SJSA1 (cell line): ENCODE measurements at regions not wholly inside any gene's neighbourhood (a gene's known extent, or its start where the extent isn't known, plus 50 kb on each side); places are given as distances from the start of the nearest gene placed in this dataset.

Experiments used
- DNase-seq, 2 experiments: peaks; one replicate each; pipeline ENCODE4 v3.0.0-alpha.2; 2015 to 2020; ENCODE audit warnings: low spot score in 2 of 2, low read depth in 1 of 2
- H3K27ac ChIP-seq: fragments of 250-450 bp; sonication (Bioruptor Pico); 2 replicates; pipeline ENCODE4 v1.5.1; 2020; ENCODE audit warnings: mild to moderate bottlenecking, moderate library complexity
- H3K27me3 ChIP-seq: fragments of 250-450 bp; sonication (Bioruptor Pico); replicated peaks from 2 replicates; pipeline ENCODE4 v1.5.1; 2020; ENCODE audit warnings: mild to moderate bottlenecking, moderate library complexity
- H3K36me3 ChIP-seq: fragments of 250-450 bp; sonication (Bioruptor Pico); 2 replicates; pipeline ENCODE4 v1.5.1; 2020; ENCODE audit warnings: mild to moderate bottlenecking
- H3K4me1 ChIP-seq: fragments of 250-450 bp; sonication (Bioruptor Pico); replicated peaks from 2 replicates; pipeline ENCODE4 v1.6.1; 2021; ENCODE audit warnings: mild to moderate bottlenecking
- H3K4me3 ChIP-seq: fragments of 250-450 bp; sonication (Bioruptor Pico); 2 replicates; pipeline ENCODE4 v1.5.1; 2020; ENCODE audit warnings: mild to moderate bottlenecking
- H3K9me3 ChIP-seq: fragments of 250-450 bp; sonication (Bioruptor Pico); replicated peaks from 2 replicates; pipeline ENCODE4 v1.5.1; 2020; ENCODE audit warnings: mild to moderate bottlenecking

DNA sequence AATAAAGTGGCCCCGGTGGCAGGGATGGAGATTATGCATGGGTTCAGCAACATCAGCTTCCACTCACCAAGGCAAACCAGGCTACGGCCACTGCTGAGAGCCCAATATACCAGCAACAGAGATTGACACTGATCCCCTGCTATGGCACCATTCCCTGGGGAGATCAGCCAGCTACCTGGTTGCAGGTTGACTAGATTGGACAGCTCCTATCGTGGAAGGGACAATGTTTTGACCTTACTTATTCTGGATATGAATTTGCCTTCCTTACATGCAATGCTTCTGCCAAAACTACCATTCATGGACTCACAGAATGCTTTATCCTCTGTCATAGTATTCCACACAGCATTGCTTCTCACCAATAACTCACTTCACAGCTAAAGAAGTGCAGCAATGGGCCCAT lies 174.8 kb upstream of the TNFAIP3 start:
- DNase-seq, result no peak
- no peaks in the 10 kb centered on the region for H3K9me3 ChIP-seq
- no peaks in the 10 kb centered on the region for H3K36me3 ChIP-seq
- H3K27me3 ChIP-seq, result no peaks in the 10 kb centered on the region
- no peak overlapping the region for H3K27ac ChIP-seq
- H3K4me3 ChIP-seq, result no peak overlapping the region
- H3K4me1 ChIP-seq, result peaks cover 32% of the 10 kb centered on the region

DNA sequence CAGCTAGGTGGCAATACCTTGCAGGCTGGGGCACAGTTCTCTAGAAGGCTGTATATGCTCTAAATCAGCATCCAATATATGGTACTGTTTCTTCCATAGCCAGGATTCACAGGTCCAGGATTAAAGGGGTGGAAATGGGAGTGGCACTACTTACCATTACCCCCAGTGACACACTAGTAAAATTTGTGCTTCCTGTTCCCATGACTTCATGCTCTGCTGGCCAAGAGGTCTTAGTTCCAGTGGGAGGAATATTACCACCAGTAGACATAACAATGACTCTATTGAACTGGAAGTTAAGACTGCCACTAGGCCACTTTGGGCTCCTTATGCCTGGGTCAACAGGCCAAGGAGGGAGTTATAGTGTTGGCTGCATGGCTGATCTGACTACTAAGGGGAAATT lies 174.3 kb upstream of the TNFAIP3 start:
- H3K9me3 ChIP-seq, result no peaks in the 10 kb centered on the region
- H3K36me3 ChIP-seq, result no peaks in the 10 kb centered on the region
- no peak overlapping the region for H3K4me3 ChIP-seq
- DNase-seq, result no peak
- peaks cover 35% of the 10 kb centered on the region for H3K4me1 ChIP-seq
- no peak overlapping the region for H3K27ac ChIP-seq
- no peaks in the 10 kb centered on the region for H3K27me3 ChIP-seq

DNA sequence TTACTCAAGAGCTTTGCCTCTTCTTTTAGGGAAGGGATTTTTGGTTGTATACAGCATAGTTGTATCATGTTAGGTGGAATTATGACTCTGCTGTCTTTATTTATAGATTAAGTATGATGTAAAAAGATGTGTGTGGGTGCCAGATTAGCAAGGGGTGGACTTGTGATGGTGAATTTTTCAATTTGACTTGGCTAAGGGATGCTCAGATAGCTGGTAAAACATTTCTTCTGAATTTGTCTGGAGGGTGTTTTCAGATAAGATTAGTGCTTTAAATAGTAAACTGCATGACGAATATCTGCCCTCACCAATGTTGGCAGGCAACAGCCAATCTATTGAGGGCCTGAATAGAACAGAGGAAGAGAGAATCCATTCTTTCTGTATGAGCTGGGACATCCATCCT lies 173.3 kb upstream of the TNFAIP3 start:
- no peaks in the 10 kb centered on the region for H3K36me3 ChIP-seq
- DNase-seq, result no peak

DNA sequence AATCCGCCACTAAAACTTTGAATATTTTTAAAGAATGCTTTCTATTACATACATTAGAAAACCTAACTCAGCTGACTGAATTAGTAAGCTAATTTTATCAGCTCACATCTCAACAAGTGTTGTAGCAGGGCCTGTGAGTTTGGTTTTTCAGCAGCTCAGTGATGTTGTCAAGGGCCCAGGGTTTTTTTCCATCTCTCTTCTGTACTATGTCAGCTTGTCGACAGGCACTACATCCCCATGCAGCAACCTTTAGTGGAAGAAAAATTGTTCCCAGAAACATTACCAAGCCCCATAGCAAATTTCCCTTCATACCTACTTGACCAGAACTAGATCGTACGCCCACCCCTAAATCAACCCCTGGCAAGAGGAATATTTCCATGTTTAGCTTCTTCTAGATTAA lies 170.3 kb upstream of the TNFAIP3 start:
- H3K4me3 ChIP-seq, result no peak overlapping the region
- H3K27me3 ChIP-seq, result no peaks in the 10 kb centered on the region
- peak overlapping the region; percentile 87 for H3K27ac ChIP-seq
- no peak for DNase-seq
- no peaks in the 10 kb centered on the region for H3K9me3 ChIP-seq
- no peaks in the 10 kb centered on the region for H3K36me3 ChIP-seq
- H3K4me1 ChIP-seq, result peaks cover 61% of the 10 kb centered on the region

More for the DNA sequence above, 173.3 kb upstream of the TNFAIP3 start:
- no peak overlapping the region for H3K27ac ChIP-seq
- H3K9me3 ChIP-seq, result no peaks in the 10 kb centered on the region
- H3K4me3 ChIP-seq, result no peak overlapping the region
- H3K27me3 ChIP-seq, result no peaks in the 10 kb centered on the region
- H3K4me1 ChIP-seq, result peaks cover 44% of the 10 kb centered on the region

DNA sequence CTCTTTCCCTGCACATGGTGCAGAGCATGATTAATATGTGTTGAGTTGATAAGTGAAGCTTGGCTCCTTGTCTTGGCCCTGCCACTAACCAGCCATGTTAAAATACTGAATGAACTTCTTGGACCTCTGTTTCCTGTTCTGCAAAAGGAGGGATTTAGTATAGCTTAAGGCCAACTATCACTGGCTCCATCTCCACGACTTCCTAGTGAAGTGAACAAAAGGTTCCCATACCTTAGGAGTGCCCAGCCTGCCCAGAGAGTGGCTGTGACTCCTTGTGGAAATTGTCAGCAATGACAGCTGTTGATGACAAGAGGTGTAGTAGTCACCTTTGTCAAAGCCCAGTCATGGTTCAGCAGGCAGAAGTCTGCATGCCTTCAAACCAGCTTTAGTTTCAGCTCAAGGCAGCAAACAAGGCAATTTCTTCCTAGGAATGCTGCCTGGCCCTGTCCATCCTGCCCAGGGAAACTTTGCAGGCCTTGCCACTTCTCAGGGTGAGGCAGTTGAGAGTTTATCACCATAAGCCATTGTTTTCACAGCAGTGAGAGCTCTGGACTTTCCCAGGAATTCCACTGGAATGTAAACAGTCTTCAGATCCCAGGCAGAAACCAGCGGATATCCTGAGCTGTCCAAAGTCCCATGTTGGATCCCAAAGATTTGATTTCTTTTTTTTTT lies 169.7 kb upstream of the TNFAIP3 start:
- no peaks in the 10 kb centered on the region for H3K36me3 ChIP-seq
- no peak overlapping the region for H3K4me3 ChIP-seq
- peak; percentile 88 to 89 for DNase-seq
- H3K9me3 ChIP-seq, result no peaks in the 10 kb centered on the region
- H3K27me3 ChIP-seq, result no peaks in the 10 kb centered on the region
- peaks cover 61% of the 10 kb centered on the region for H3K4me1 ChIP-seq
- peak overlapping the region; percentile 87 for H3K27ac ChIP-seq

DNA sequence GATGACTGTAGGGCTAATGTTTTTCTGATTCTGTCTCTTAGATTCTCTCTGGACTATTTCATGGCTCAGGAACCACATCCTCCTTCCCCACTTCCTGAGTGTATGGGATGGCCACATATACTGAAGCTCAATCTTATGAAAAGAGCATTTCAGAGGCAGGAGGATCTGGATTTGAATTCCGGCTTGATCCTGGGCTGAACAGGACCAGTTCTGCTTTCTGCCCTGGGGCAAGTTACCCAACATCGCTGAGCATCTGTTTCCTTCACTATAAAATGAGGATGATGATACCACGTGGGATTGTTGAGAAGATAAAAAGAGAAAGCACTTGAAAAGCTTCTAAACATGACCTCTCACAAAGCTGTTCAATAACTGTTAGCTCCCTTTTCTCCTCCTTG lies 168.4 kb upstream of the TNFAIP3 start:
- H3K27ac ChIP-seq, result peak overlapping the region; percentile 87

DNA sequence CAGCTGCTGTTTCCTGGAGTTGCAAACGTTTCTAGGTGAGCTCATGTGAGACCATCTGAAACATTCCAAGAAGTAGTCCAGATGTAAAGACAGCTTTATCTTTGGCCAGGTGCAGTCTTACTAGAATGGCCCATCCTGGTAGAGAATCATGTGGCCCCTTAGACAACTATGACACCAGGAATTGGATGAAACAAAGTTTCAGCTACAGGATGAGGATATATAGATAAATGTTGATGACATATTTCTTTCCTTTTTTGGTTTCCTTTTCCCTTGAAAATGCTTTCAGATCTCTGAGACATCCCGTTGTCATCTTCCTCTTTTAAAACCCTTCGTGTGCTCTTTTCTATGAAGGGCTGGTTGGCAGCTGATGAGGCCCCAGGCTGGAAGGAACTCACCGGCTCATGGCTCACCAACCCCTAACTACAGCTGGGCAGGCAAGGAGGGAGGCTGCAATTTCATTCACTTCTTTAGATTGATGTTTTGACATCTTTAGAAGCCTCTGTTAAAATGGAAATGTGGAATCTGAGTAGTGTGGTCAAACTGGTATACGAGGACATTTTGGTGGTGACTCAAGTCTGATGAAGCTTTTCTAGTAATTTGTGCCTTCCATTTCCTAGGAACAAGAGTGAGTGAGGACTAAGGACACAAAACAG lies 167.9 kb upstream of the TNFAIP3 start:
- Histone ChIP-seq H3K27ac (peak overlapping the region; percentile 87), H3K27me3 (no peaks in the 10 kb centered on the region), H3K36me3 (no peaks in the 10 kb centered on the region), H3K9me3 (no peaks in the 10 kb centered on the region), H3K4me1 (peaks cover 57% of the 10 kb centered on the region), H3K4me3 (no peak overlapping the region)
- DNase-seq, result peak in 1 of 2 experiments; percentile 22

More for the DNA sequence above, 168.4 kb upstream of the TNFAIP3 start:
- H3K9me3 ChIP-seq, result no peaks in the 10 kb centered on the region
- no peaks in the 10 kb centered on the region for H3K27me3 ChIP-seq
- peak in 1 of 2 experiments; percentile 34 for DNase-seq
- H3K4me1 ChIP-seq, result peaks cover 61% of the 10 kb centered on the region
- H3K4me3 ChIP-seq, result no peak overlapping the region
- H3K36me3 ChIP-seq, result no peaks in the 10 kb centered on the region

DNA sequence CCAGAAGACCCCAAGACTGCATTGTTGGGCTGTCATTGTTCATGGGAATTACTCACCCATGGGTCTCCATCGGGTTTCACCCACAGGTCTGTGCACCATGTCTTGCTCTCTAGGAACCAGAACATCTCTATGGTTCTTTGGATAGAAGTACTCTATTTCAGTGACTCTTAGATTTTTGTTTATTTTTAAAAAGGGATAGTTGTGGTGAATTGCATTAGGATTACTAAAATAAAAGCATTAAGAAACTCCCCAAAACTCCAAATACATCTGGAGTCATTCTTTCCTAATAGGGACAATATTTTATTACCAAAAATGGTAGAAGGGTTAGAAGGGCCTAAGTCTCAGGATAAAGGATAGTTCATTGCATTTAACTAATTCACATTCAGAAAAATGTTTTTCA lies 166.9 kb upstream of the TNFAIP3 start:
- Histone ChIP-seq H3K4me3 (no peak overlapping the region), H3K4me1 (peaks cover 47% of the 10 kb centered on the region), H3K36me3 (no peaks in the 10 kb centered on the region), H3K27ac (peak overlapping the region; percentile 87; the same call in 1 of the 2 replicates), H3K27me3 (no peaks in the 10 kb centered on the region), H3K9me3 (no peaks in the 10 kb centered on the region)
- no peak for DNase-seq

DNA sequence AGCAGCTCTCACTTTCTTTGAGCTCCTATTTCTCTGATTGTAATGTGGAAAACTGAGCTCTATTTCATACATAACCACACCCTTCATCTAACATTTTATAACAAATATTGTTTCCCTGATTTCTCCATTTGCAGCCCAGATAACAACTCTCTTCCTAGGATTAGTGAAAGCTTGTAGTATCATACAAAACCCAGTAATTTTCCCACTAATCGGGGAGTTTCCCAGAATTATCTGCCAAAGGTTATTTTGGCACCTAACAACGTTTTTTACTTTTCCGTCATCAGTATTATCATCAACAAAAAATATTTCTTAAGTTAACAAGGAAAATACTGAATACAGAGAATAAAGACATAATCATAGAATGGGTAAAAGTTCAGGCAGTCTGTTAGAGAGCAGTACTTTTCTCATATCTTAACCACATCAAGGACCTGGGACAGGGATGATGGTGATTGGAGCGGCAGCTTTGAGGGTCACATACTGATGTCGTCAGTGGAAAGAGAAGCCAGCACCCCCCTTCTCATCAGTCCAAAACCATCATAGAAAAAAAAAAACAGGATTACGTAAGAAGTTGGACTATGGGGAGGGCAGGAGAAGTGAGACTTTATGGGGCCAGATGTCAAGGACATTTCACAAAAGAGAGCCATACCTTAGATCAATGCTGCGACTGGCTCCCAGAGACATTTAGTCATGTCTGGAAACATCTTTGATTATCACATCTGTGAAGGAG lies 166.1 kb upstream of the TNFAIP3 start:
- H3K36me3 ChIP-seq, result no peaks in the 10 kb centered on the region
- DNase-seq, result no peak
- H3K27ac ChIP-seq, result no peak overlapping the region
- H3K9me3 ChIP-seq, result no peaks in the 10 kb centered on the region
- no peak overlapping the region for H3K4me3 ChIP-seq
- H3K4me1 ChIP-seq, result peaks cover 40% of the 10 kb centered on the region
- no peaks in the 10 kb centered on the region for H3K27me3 ChIP-seq

DNA sequence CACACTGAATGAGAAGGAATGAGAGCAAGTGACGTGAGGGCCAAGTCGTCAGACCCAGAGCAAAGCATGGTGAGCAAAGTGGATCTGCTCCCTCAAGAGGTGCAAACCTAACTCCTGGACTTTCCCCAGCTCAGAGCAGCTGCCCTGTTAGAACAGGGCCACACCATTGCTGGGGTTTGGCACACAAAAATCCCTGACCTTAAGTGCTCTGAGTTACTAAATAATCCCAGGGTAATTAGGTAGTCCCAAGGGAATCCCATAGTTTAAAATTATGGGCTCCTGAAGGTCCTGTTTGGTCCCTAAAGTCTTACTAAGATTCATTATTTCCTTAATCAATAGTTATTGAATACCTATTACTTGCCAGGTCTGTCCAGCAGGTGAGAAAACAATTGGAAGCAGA lies 165.1 kb upstream of the TNFAIP3 start:
- no peak overlapping the region for H3K4me3 ChIP-seq
- no peaks in the 10 kb centered on the region for H3K36me3 ChIP-seq
- H3K27me3 ChIP-seq, result no peaks in the 10 kb centered on the region
- no peak for DNase-seq
- H3K27ac ChIP-seq, result no peak overlapping the region
- H3K9me3 ChIP-seq, result no peaks in the 10 kb centered on the region
- peaks cover 32% of the 10 kb centered on the region for H3K4me1 ChIP-seq

DNA sequence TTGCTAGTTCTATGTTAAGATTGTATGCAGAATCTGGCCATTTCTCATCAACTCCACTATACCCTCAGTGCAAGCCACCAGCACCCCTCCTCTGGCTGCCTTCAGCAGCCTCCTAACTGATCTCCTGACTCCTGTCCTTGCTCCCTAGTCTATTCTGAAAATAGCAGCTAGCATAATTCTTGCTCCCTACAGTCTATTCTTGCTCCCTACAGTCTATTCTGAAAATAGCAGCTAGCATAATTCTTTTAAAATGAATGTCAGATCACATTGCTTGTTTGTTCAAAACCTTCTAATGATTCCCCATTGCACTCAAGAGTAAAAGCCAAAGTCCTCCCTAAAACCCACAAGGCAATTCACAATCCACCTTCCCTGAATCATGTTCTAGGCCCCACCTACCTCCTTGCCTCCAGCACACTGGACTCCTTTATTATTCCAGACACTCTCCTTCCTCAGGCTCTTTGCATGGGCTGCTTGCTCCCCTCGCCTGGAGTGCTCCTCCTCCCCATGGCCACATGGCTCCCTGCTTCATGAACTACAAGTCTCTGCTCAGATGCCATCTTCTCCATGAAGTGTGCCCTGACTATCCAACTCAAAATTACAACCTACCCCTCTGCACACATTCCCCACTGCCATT lies 164.2 kb upstream of the TNFAIP3 start:
- no peaks in the 10 kb centered on the region for H3K9me3 ChIP-seq
- H3K36me3 ChIP-seq, result no peaks in the 10 kb centered on the region
- H3K27me3 ChIP-seq, result no peaks in the 10 kb centered on the region
- DNase-seq, result no peak
- H3K27ac ChIP-seq, result no peak overlapping the region
- H3K4me3 ChIP-seq, result no peak overlapping the region
- peaks cover 24% of the 10 kb centered on the region for H3K4me1 ChIP-seq

DNA sequence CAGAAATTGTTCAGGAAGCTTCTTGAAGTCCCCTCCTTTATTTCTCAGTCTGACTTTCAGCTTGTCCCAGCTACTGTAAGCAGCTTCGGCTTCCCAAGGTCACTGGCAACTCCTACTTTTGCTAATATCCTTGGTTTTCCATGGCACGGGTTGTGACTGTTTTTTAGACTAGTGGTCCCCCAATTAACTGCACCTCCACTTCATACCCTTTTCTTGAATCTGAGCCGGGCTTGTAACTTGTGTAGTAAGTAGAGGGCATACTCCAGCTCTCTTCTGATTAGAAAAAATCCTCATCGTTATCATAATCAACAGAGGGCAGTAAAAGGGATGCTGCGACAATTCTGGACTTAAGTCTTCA lies 162.3 kb upstream of the TNFAIP3 start:
- Histone ChIP-seq H3K27me3 (no peaks in the 10 kb centered on the region), H3K27ac (no peak overlapping the region), H3K4me1 (peaks cover 10% of the 10 kb centered on the region), H3K4me3 (no peak overlapping the region), H3K9me3 (no peaks in the 10 kb centered on the region), H3K36me3 (no peaks in the 10 kb centered on the region)
- DNase-seq, result no peak

DNA sequence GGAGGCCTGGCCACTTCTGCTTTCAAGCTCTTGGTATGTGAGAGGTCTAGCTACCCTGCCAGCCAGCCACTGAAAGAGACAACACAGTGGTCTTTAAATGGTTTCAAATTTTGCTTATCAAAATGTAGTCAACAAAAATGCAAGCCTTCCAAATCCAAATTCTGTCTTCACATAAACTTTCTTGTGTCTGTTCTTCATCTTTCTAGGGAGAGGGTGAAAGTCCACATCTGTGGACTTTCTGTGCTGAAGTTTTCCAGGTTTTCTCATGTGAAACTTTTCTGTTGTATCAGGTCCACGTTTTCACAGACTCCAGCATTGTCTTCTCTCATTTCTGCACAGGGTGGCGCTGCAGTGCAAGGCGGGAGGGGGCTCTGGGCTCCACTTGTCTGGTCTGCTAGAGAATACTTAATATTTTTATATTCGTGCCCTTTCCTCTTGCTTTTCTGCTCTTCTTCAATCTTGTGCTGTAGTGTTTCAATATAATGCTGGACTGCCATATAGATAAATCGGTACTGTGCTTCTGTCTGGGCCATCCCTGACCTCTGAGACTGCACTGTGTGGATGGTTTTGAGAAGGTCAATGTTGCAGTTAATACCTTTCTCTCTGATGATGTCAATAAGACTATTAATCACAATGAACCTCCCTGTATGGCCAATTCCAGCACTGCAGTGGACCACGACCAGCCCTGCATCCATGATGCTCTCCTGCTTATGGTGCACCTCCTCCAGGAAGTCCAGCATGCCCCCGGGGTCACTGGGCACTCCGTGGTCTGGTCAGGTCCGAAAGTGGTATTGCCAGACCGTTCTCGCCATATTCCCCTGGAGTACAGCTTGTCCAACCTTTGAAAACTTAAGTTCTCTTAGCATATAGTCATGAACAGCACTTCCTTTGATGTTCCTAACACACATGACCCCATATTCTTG lies 161.6 kb upstream of the TNFAIP3 start:
- no peak overlapping the region for H3K27ac ChIP-seq
- H3K9me3 ChIP-seq, result no peaks in the 10 kb centered on the region
- DNase-seq, result peak; percentile 57 to 60

More for the DNA sequence above, 161.6 kb upstream of the TNFAIP3 start:
- Histone ChIP-seq H3K4me1 (peaks cover 5% of the 10 kb centered on the region), H3K27me3 (no peaks in the 10 kb centered on the region), H3K36me3 (no peaks in the 10 kb centered on the region), H3K4me3 (no peak overlapping the region)
